ENCODE measurements at regions not wholly inside any gene's neighbourhood (a gene's known extent, or its start where the extent isn't known, plus 50 kb on each side); places are given as distances from the start of the nearest gene placed in this dataset.

DNA sequence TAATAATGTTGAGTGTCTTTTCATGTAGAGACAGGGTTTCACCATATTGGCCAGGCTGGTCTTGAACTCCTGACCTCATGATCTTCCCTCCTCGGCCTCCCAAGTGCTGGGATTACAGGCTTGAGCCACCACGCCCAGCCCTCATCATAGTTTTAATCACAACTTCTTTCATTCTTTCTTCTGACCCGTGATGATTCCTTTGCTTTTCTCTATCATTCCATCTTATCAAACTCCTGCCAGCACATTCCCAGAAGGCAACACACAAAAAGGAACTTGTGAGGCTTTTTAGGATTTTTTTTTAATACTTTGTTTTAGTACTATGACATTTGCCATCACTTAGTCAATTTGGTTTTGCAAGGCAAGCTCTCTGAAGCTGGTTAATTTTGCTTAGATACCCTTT lies 77.5 kb upstream of the MEOX2 start:
- Histone ChIP-seq H3K36me3 (ENCODE audit: control insufficient read depth, insufficient read depth, low read length) (no peaks in the 10 kb centered on the region), H3K9me3 (ENCODE audit: control insufficient read depth, insufficient read depth, low read depth, low read length) (no peaks in the 10 kb centered on the region), H2AFZ (ENCODE audit: low read length) (no peak overlapping the region), H3K4me2 (ENCODE audit: extremely low read depth, insufficient read depth, low read length) (no peak overlapping the region), H3K4me3 (replicated peaks in 1 of 4; ENCODE audit: control extremely low read depth in 1 of 4, insufficient read depth in 1 of 4, low read depth in 3 of 4, low read length in 4 of 4) (no peak overlapping the region), H3K9ac (ENCODE audit: insufficient read depth, low read length) (no peak overlapping the region), H3K4me1 (ENCODE audit: control insufficient read depth, extremely low read depth, insufficient read depth, low read length) (no peaks in the 10 kb centered on the region), H3K27me3 (ENCODE audit: control insufficient read depth, insufficient read depth, low read length) (no peaks in the 10 kb centered on the region), H3K79me2 (ENCODE audit: control insufficient read depth, insufficient read depth, low read length) (no peaks in the 10 kb centered on the region), H4K20me1 (ENCODE audit: control insufficient read depth, extremely low read depth, insufficient read depth, low read length) (no peaks in the 10 kb centered on the region), H3K27ac (ENCODE audit: insufficient read depth, low read length) (no peak overlapping the region)
- DNase-seq (ENCODE audit: low read depth in 2 of 2) = no peak
- no peak for TF ChIP-seq EZH2 (IDR thresholded peaks at IDR 0.05; ENCODE audit: low read length, missing control alignments)
- TF ChIP-seq, protein P1, sequence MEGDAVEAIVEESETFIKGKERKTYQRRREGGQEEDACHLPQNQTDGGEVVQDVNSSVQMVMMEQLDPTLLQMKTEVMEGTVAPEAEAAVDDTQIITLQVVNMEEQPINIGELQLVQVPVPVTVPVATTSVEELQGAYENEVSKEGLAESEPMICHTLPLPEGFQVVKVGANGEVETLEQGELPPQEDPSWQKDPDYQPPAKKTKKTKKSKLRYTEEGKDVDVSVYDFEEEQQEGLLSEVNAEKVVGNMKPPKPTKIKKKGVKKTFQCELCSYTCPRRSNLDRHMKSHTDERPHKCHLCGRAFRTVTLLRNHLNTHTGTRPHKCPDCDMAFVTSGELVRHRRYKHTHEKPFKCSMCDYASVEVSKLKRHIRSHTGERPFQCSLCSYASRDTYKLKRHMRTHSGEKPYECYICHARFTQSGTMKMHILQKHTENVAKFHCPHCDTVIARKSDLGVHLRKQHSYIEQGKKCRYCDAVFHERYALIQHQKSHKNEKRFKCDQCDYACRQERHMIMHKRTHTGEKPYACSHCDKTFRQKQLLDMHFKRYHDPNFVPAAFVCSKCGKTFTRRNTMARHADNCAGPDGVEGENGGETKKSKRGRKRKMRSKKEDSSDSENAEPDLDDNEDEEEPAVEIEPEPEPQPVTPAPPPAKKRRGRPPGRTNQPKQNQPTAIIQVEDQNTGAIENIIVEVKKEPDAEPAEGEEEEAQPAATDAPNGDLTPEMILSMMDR (conservative IDR thresholded peaks at IDR 0.05 in 1 of 2, IDR thresholded peaks at IDR 0.05 in 1 of 2; ENCODE audit: low read depth in 1 of 2, low read length in 2 of 2) = no peak

DNA sequence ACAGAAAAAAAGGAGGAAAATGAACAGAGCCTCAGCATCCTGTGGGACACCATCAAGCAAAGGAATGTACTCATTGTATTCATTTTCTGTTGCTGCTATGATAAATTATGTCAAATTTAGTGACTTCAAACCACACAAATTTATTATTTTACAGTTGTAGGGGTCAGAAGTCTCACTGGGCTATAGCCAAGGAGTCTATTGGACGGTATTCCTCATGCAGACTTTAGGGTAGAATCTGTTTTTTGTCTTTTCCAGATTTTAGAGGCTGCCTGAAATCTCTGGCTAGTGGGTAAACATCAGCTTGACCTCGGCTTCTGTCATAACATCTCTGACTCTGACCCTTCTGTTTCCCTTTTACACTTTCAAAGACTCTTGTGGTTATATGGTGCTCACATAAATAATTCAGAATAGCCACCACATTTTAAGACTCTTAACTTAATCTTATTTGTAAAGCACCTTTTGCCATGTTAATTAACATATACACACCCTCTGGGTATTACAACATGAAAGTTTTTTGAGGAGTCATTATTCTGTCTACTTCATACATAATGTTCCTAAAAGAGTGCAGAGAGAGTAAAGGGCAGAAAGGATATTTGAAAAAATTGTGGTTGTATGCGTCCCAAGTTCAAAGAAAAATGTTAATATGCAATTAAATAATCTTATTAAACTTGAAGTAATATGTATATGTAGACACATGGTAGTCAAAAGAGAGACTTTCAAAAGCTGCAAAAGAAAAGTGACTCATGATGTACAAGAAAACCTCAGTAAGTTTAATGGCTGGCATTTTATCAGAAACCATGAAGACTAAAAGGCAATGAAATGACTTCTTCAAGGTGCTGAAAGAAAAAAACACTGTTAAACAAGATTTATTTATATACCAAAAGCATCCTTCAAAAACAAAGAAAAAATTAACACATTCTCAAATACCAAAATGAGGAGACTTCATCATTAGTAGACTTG lies 70.8 kb upstream of the MEOX2 start:
- Histone ChIP-seq H3K4me3 (replicated peaks in 1 of 4; ENCODE audit: control extremely low read depth in 1 of 4, insufficient read depth in 1 of 4, low read depth in 3 of 4, low read length in 4 of 4) (no peak overlapping the region), H2AFZ (ENCODE audit: low read length) (no peak overlapping the region), H3K9me3 (ENCODE audit: control insufficient read depth, insufficient read depth, low read depth, low read length) (no peaks in the 10 kb centered on the region), H3K4me1 (ENCODE audit: control insufficient read depth, extremely low read depth, insufficient read depth, low read length) (no peaks in the 10 kb centered on the region), H3K9ac (ENCODE audit: insufficient read depth, low read length) (no peak overlapping the region), H3K79me2 (ENCODE audit: control insufficient read depth, insufficient read depth, low read length) (no peaks in the 10 kb centered on the region), H3K4me2 (ENCODE audit: extremely low read depth, insufficient read depth, low read length) (no peak overlapping the region), H4K20me1 (ENCODE audit: control insufficient read depth, extremely low read depth, insufficient read depth, low read length) (no peaks in the 10 kb centered on the region), H3K27ac (ENCODE audit: insufficient read depth, low read length) (no peak overlapping the region), H3K27me3 (ENCODE audit: control insufficient read depth, insufficient read depth, low read length) (no peaks in the 10 kb centered on the region), H3K36me3 (ENCODE audit: control insufficient read depth, insufficient read depth, low read length) (no peaks in the 10 kb centered on the region)
- DNase-seq (ENCODE audit: low read depth in 2 of 2) = peak in 1 of 2 donors; percentile 28
- TF ChIP-seq, protein P1 (conservative IDR thresholded peaks at IDR 0.05 in 1 of 2, IDR thresholded peaks at IDR 0.05 in 1 of 2; ENCODE audit: low read depth in 1 of 2, low read length in 2 of 2) = no peak
- no peak for TF ChIP-seq EZH2 (IDR thresholded peaks at IDR 0.05; ENCODE audit: low read length, missing control alignments)

DNA sequence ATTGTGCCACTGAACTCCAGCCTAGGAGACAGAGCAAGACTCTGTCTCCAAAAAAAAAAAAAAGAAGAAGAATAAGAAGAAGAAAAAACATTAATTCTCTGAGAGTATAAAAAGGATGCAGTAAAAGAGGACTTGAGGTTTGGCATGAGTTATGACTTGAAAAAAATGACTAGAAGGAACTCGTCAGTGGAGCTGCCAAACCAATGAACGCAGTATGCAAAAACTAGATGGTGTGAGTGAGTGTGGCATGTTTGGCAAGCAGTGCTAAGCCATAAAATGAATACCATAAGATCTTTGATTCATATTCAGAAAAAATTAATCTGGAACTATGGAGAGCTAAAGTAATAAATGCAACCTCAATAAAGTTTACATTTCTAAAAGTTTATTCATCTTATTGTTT lies 68.6 kb upstream of the MEOX2 start:
- H3K4me1 ChIP-seq (ENCODE audit: control insufficient read depth, extremely low read depth, insufficient read depth, low read length) = peaks cover 2% of the 10 kb centered on the region
- H3K9me3 ChIP-seq (ENCODE audit: control insufficient read depth, insufficient read depth, low read depth, low read length) = no peaks in the 10 kb centered on the region
- no peak overlapping the region for H2AFZ ChIP-seq (ENCODE audit: low read length)
- no peaks in the 10 kb centered on the region for H4K20me1 ChIP-seq (ENCODE audit: control insufficient read depth, extremely low read depth, insufficient read depth, low read length)
- no peak overlapping the region for H3K27ac ChIP-seq (ENCODE audit: insufficient read depth, low read length)
- no peak overlapping the region for H3K9ac ChIP-seq (ENCODE audit: insufficient read depth, low read length)
- no peaks in the 10 kb centered on the region for H3K27me3 ChIP-seq (ENCODE audit: control insufficient read depth, insufficient read depth, low read length)
- no peaks in the 10 kb centered on the region for H3K79me2 ChIP-seq (ENCODE audit: control insufficient read depth, insufficient read depth, low read length)
- H3K4me3 ChIP-seq (replicated peaks in 1 of 4; ENCODE audit: control extremely low read depth in 1 of 4, insufficient read depth in 1 of 4, low read depth in 3 of 4, low read length in 4 of 4) = no peak overlapping the region
- DNase-seq (ENCODE audit: low read depth in 2 of 2) = peak in 1 of 2 donors; percentile 72
- no peaks in the 10 kb centered on the region for H3K36me3 ChIP-seq (ENCODE audit: control insufficient read depth, insufficient read depth, low read length)
- no peak overlapping the region for H3K4me2 ChIP-seq (ENCODE audit: extremely low read depth, insufficient read depth, low read length)
- TF ChIP-seq, protein P1 (conservative IDR thresholded peaks at IDR 0.05 in 1 of 2, IDR thresholded peaks at IDR 0.05 in 1 of 2; ENCODE audit: low read depth in 1 of 2, low read length in 2 of 2) = no peak
- no peak for TF ChIP-seq EZH2 (IDR thresholded peaks at IDR 0.05; ENCODE audit: low read length, missing control alignments)
